T-helper 2 cell treated with Interferon-gamma antibody and Interleukin-4, amounts not matched to agents 100 ng/mL and 5 ng/mL, for 36 hours (primary cell): ENCODE measurements at regions not wholly inside any gene's neighbourhood (a gene's known extent, or its start where the extent isn't known, plus 50 kb on each side); places are given as distances from the start of the nearest gene placed in this dataset.
"Not testable (repeated sequence)": the region's sequence is repeated elsewhere in the genome, so short reads cannot be mapped to it uniquely, and the experiment has no call there.

Experiments used
- intact Hi-C: fragments of 100-400 bp; cut with micrococcal nuclease; formaldehyde crosslinking; loops from one replicate; pipeline ENCODE4 v1.15.1; 2023

DNA sequence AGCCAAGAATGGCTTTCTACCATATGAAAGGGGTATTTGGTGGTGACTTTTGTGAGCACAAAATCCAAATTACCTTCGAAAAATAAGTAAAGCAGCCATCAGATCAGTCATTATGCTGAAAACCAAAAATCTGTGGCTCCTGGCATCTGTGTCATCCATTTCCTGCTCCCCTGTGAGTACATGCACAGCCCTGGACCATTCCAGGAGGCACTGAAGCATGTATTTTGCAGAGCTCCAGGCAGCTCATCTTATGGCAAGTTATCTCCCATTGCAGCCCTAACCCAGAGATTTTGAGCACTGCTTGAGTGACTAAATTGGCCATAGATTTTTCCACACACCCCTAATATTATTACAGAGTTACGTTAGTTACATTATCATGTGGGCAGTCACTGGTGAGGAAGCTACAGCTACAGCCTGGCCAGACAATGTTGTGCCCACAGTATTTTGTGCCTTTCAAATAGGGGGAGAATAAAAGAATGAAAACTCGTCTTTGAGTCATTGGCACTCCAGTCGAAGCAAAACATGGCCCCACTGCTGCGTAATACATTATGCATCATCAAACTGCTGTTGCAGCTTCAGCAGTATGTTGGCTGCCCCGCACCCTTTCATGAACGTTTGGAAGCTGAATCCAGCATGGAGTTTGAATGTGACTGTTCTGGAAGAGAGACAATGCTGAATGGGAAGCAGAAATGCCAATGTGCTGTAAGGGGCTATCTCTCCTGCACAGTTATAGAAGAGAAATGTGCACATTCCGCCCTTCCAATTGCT is 702.2 kb downstream of the RNF144A start:
- intact Hi-C loops = no loop called here

- intact Hi-C loops = no loop called here
Measured at GRCh38 chr2:7620255-7620654, 703.0 kb downstream of the RNF144A start.

GRCh38 chr2:7621018-7621814 is 704.0 kb downstream of the RNF144A start:
- intact Hi-C loops = no loop called here

GRCh38 chr2:7625392-7626138 is 708.4 kb downstream of the RNF144A start:
- intact Hi-C loops = no loop called here

- intact Hi-C loops = no loop called here
Measured at GRCh38 chr2:7626139-7626537, 708.9 kb downstream of the RNF144A start.

GRCh38 chr2:7627583-7627982 is 710.4 kb downstream of the RNF144A start:
- intact Hi-C loops = no loop called here

DNA sequence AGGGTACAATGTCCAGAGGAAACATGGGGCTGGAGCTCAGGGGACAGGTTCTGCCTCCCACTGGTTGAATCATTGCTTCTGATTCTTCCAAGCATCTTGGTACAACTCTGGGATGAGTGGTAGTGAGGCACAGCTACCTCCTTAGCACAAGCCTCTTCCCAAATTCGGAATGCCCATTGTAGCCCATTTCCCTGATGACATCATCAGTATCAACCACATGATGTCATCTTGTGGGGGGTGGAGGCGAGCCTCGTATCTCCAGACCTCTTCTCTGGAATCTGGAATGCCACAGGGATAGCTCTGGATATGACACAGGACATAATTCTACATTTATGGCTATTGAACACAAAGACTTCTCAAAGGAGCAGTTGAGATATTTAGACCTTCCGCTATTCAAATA is 715.2 kb downstream of the RNF144A start:
- intact Hi-C loops = no loop called here

DNA sequence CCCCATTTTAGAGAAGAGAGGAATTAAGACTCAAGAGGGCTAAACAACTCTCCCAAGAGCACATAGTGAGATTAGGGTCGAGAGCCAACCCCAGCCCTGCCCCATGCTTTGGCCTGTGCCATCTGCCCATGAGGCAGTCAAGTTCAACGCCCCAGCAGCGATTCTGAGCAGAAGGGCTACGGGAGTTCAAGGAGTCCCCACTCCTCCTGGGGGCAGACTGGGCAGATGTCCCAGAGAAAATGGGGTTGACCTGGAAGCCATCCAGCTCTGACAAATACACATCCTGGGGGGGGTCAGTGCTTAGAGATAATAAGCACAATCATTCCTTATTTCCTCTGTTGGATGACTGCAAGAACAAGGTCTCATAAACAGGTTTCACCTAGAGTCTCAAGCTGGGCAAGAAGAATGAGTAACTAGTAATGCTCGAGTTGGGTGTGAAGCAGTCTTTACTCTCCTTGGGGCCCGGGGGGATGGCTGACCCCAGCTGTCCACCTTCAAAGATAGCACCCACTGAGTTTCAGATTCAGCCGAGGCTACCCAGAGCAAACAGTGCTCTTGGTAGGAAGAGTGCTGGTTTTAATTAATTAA is 716.4 kb downstream of the RNF144A start:
- intact Hi-C loops = no loop called here

- intact Hi-C loops = no loop called here
Measured at GRCh38 chr2:7634409-7634808, 717.2 kb downstream of the RNF144A start.

GRCh38 chr2:7639476-7639875 is 722.3 kb downstream of the RNF144A start:
- intact Hi-C loops = no loop called here

GRCh38 chr2:7641272-7641671 is 724.1 kb downstream of the RNF144A start:
- intact Hi-C loops = not testable (repeated sequence)

DNA sequence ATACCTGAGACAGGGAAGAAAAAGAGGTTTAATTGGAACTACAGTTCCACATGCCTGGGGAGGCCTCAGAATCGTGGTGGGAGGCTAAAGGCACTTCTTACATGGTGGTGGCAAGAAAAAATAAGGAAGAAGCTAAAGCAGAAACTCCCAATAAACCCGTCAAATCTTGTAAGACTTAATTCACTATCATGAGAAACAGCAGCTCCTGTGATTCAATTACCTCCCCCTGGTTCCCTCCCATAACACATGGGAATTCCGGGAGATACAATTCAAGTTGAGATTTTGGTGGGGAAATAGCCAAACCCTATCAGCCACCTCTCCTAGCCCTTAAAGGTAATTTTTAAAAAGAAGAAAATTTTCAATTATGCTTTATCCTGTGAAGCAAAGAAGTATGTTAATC is 728.8 kb downstream of the RNF144A start:
- intact Hi-C loops = no loop called here

- intact Hi-C loops = no loop called here
Measured at GRCh38 chr2:7646661-7647060, 729.4 kb downstream of the RNF144A start.

DNA sequence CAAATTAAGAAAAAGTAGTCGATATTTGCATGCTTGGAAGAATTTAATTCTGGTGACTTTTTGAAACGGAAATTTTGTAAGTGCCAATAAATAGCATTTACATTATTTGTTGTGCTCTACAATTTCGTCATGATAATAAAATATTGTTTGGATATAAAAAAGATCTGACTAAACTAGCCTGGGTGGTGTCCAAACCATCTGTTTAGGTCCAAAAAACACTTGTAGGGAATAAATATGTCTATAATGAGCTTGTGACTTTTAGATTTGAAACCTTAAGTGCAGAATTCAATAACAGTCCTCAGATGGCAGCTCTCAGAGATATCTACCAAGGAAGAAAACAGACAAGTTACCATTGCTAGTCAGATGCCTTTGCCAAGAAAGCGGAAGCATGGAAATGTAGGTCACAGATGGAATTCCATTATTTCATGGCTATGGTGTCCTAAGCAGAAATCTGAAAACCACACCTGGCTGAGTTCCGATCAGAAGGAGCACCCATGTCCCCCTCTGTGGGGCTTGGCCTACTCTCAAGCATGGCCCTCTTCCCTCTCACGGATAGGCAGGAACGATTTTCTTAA is 731.1 kb downstream of the RNF144A start:
- intact Hi-C loops = no loop called here

GRCh38 chr2:7649461-7650228 is 732.4 kb downstream of the RNF144A start:
- intact Hi-C loops = no loop called here

- intact Hi-C loops = no loop called here
Measured at GRCh38 chr2:7653617-7654016, 736.4 kb downstream of the RNF144A start.

- intact Hi-C loops = no loop called here
Measured at GRCh38 chr2:7655629-7656028, 738.4 kb downstream of the RNF144A start.

- intact Hi-C loops = not testable (repeated sequence)
Measured at GRCh38 chr2:7657526-7657925, 740.3 kb downstream of the RNF144A start.

GRCh38 chr2:7658486-7658885 is 741.3 kb downstream of the RNF144A start:
- intact Hi-C loops = no loop called here

DNA sequence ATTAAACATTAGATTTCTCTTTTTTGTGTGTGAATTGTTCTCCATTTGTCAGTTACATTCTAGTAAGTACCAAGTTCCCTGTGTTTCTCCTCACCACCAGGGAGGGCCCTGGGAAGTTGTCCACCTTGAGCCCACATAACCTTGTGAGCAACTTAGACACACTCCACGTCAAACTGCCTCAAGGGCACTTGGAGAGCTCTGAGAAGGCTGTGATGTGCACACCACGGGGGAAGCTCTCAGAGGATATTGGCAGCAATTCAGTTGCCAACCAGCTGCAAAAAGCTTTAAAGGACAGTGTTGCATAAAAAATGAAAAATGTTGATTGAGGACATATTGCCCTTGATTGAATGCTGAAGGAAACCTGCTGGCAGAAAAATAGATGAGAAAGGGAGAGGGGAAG is 743.6 kb downstream of the RNF144A start:
- intact Hi-C loops = no loop called here

- intact Hi-C loops = no loop called here
Measured at GRCh38 chr2:7661502-7661901, 744.3 kb downstream of the RNF144A start.
